Activated T-cell treated with anti-CD3 and anti-CD28 coated beads, Interleukin-2, amount 50 U/mL, for 24 hours (primary cell): ENCODE measurements at regions not wholly inside any gene's neighbourhood (a gene's known extent, or its start where the extent isn't known, plus 50 kb on each side); places are given as distances from the start of the nearest gene placed in this dataset.
"Not testable (repeated sequence)": the region's sequence is repeated elsewhere in the genome, so short reads cannot be mapped to it uniquely, and the experiment has no call there.

ENCODE experiments used
- DNase-seq: peaks from one replicate; pipeline ENCODE4 v3.0.0-alpha.2; 2020
- H3K27ac Mint-ChIP-seq: 2 replicates; pipeline ENCODE4 v1.8.0; 2020; ENCODE audit warnings: mild to moderate bottlenecking, mixed read lengths
- H3K27me3 Mint-ChIP-seq: 2 replicates; pipeline ENCODE4 v1.8.0; 2020; ENCODE audit warnings: mixed read lengths
- H3K36me3 Mint-ChIP-seq: 2 replicates; pipeline ENCODE4 v1.8.0; 2020; ENCODE audit warnings: low read depth, mixed read lengths
- H3K4me1 Mint-ChIP-seq: 2 replicates; pipeline ENCODE4 v1.8.0; 2020; ENCODE audit warnings: low read depth, mixed read lengths
- H3K4me3 Mint-ChIP-seq: 2 replicates; pipeline ENCODE4 v1.8.0; 2020; ENCODE audit warnings: mild to moderate bottlenecking, moderate library complexity, mixed read lengths
- H3K9me3 Mint-ChIP-seq: 2 replicates; pipeline ENCODE4 v1.8.0; 2020; ENCODE audit warnings: mixed read lengths

GRCh38 chr15:63434576-63435186 is 53.0 kb upstream of the CA12 start:
- no peaks in the 10 kb centered on the region for H3K36me3 Mint-ChIP-seq
- peaks cover 19% of the 10 kb centered on the region for H3K4me1 Mint-ChIP-seq
- H3K27me3 Mint-ChIP-seq = no peaks in the 10 kb centered on the region
- no peak overlapping the region for H3K4me3 Mint-ChIP-seq
- DNase-seq = no peak
- H3K9me3 Mint-ChIP-seq = no peaks in the 10 kb centered on the region
- H3K27ac Mint-ChIP-seq = no peak overlapping the region

GRCh38 chr15:63435204-63435820 is 53.7 kb upstream of the CA12 start:
- Mint-ChIP-seq H3K36me3 (no peaks in the 10 kb centered on the region), H3K4me3 (no peak overlapping the region), H3K9me3 (no peaks in the 10 kb centered on the region), H3K27ac (no peak overlapping the region), H3K4me1 (peaks cover 25% of the 10 kb centered on the region), H3K27me3 (no peaks in the 10 kb centered on the region)
- no peak for DNase-seq

GRCh38 chr15:63436341-63436740 is 54.7 kb upstream of the CA12 start:
- DNase-seq = no peak
- Mint-ChIP-seq H3K9me3 (no peaks in the 10 kb centered on the region), H3K36me3 (no peaks in the 10 kb centered on the region), H3K4me3 (no peak overlapping the region), H3K27ac (no peak overlapping the region), H3K4me1 (peaks cover 35% of the 10 kb centered on the region), H3K27me3 (no peaks in the 10 kb centered on the region)

GRCh38 chr15:63436872-63437375 is 55.3 kb upstream of the CA12 start:
- Mint-ChIP-seq H3K4me3 (no peak overlapping the region), H3K4me1 (peaks cover 36% of the 10 kb centered on the region), H3K36me3 (no peaks in the 10 kb centered on the region), H3K27ac (peak overlapping the region; percentile 51), H3K27me3 (no peaks in the 10 kb centered on the region), H3K9me3 (no peaks in the 10 kb centered on the region)
- peak; percentile 71 for DNase-seq

- Mint-ChIP-seq H3K27me3 (no peaks in the 10 kb centered on the region), H3K36me3 (no peaks in the 10 kb centered on the region), H3K27ac (peak overlapping the region; percentile 24), H3K4me3 (no peak overlapping the region), H3K9me3 (no peaks in the 10 kb centered on the region), H3K4me1 (peaks cover 36% of the 10 kb centered on the region)
- DNase-seq = no peak
Observed at GRCh38 chr15:63439536-63440264, 58.1 kb upstream of the CA12 start.

- no peak overlapping the region for H3K4me3 Mint-ChIP-seq
- peaks cover 38% of the 10 kb centered on the region for H3K4me1 Mint-ChIP-seq
- no peaks in the 10 kb centered on the region for H3K27me3 Mint-ChIP-seq
Observed at GRCh38 chr15:63440265-63440648, 58.6 kb upstream of the CA12 start.

GRCh38 chr15:63440756-63441155 is 59.1 kb upstream of the CA12 start:
- Mint-ChIP-seq H3K9me3 (no peaks in the 10 kb centered on the region), H3K4me1 (peaks cover 37% of the 10 kb centered on the region)

More at GRCh38 chr15:63440265-63440648, 58.6 kb upstream of the CA12 start:
- no peak for DNase-seq
- Mint-ChIP-seq H3K9me3 (no peaks in the 10 kb centered on the region), H3K36me3 (no peaks in the 10 kb centered on the region), H3K27ac (no peak overlapping the region)

GRCh38 chr15:63441266-63441665 is 59.6 kb upstream of the CA12 start:
- H3K27ac Mint-ChIP-seq = no peak overlapping the region
- DNase-seq = no peak
- H3K4me3 Mint-ChIP-seq = no peak overlapping the region
- H3K36me3 Mint-ChIP-seq = no peaks in the 10 kb centered on the region
- no peaks in the 10 kb centered on the region for H3K9me3 Mint-ChIP-seq
- H3K27me3 Mint-ChIP-seq = no peaks in the 10 kb centered on the region
- H3K4me1 Mint-ChIP-seq = peaks cover 37% of the 10 kb centered on the region

More at GRCh38 chr15:63440756-63441155, 59.1 kb upstream of the CA12 start:
- Mint-ChIP-seq H3K4me3 (no peak overlapping the region), H3K36me3 (no peaks in the 10 kb centered on the region), H3K27ac (no peak overlapping the region), H3K27me3 (no peaks in the 10 kb centered on the region)
- no peak for DNase-seq

GRCh38 chr15:63442080-63442479 is 60.4 kb upstream of the CA12 start:
- Mint-ChIP-seq H3K9me3 (no peaks in the 10 kb centered on the region), H3K27me3 (no peaks in the 10 kb centered on the region), H3K4me1 (peaks cover 31% of the 10 kb centered on the region), H3K4me3 (no peak overlapping the region), H3K27ac (no peak overlapping the region), H3K36me3 (no peaks in the 10 kb centered on the region)
- no peak for DNase-seq

GRCh38 chr15:63444611-63445010 is 59.8 kb upstream of the USP3 start:
- H3K4me3 Mint-ChIP-seq = no peak overlapping the region
- no peak overlapping the region for H3K27ac Mint-ChIP-seq
- no peak for DNase-seq
- H3K9me3 Mint-ChIP-seq = no peaks in the 10 kb centered on the region
- peaks cover 27% of the 10 kb centered on the region for H3K4me1 Mint-ChIP-seq
- H3K36me3 Mint-ChIP-seq = no peaks in the 10 kb centered on the region
- H3K27me3 Mint-ChIP-seq = no peaks in the 10 kb centered on the region

GRCh38 chr15:63446255-63446654 is 58.1 kb upstream of the USP3 start:
- no peak overlapping the region for H3K4me3 Mint-ChIP-seq
- H3K27me3 Mint-ChIP-seq = no peaks in the 10 kb centered on the region
- no peaks in the 10 kb centered on the region for H3K36me3 Mint-ChIP-seq
- peaks cover 11% of the 10 kb centered on the region for H3K4me1 Mint-ChIP-seq
- no peak overlapping the region for H3K27ac Mint-ChIP-seq
- no peaks in the 10 kb centered on the region for H3K9me3 Mint-ChIP-seq
- no peak for DNase-seq

GRCh38 chr15:63447017-63447676 is 57.2 kb upstream of the USP3 start:
- DNase-seq = no peak
- H3K9me3 Mint-ChIP-seq = no peaks in the 10 kb centered on the region
- H3K36me3 Mint-ChIP-seq = no peaks in the 10 kb centered on the region
- no peak overlapping the region for H3K4me3 Mint-ChIP-seq
- H3K27ac Mint-ChIP-seq = no peak overlapping the region
- H3K27me3 Mint-ChIP-seq = no peaks in the 10 kb centered on the region
- H3K4me1 Mint-ChIP-seq = peaks cover 9% of the 10 kb centered on the region

- Mint-ChIP-seq H3K4me3 (no peak overlapping the region), H3K27ac (no peak overlapping the region), H3K36me3 (no peaks in the 10 kb centered on the region), H3K4me1 (peaks cover 9% of the 10 kb centered on the region), H3K27me3 (no peaks in the 10 kb centered on the region), H3K9me3 (no peaks in the 10 kb centered on the region)
- DNase-seq = no peak
Observed at GRCh38 chr15:63448266-63448665, 56.1 kb upstream of the USP3 start.

- not testable (repeated sequence) for H3K27me3 Mint-ChIP-seq, H3K4me1 Mint-ChIP-seq, DNase-seq, H3K36me3 Mint-ChIP-seq, H3K27ac Mint-ChIP-seq, H3K9me3 Mint-ChIP-seq, H3K4me3 Mint-ChIP-seq
Observed at GRCh38 chr15:63448872-63449555, 55.4 kb upstream of the USP3 start.
